HG03439 (cell line): ENCODE measurements at regions not wholly inside any gene's neighbourhood (a gene's known extent, or its start where the extent isn't known, plus 50 kb on each side); places are given as distances from the start of the nearest gene placed in this dataset.
"Not testable (repeated sequence)": the region's sequence is repeated elsewhere in the genome, so short reads cannot be mapped to it uniquely, and the experiment has no call there.

Experiments
- ATAC-seq: cut with Tn5 transposase; IDR thresholded peaks from one replicate; pipeline ENCODE4 v1.9.1; 2021; ENCODE audit warnings: mild to moderate bottlenecking, moderate library complexity; ENCODE audit not compliant: unreplicated experiment

GRCh38 chr10:2401459-2401858 lies 664.1 kb upstream of the ADARB2 start:
- ATAC-seq, result no peak

GRCh38 chr10:2399482-2399881 lies 662.2 kb upstream of the ADARB2 start:
- ATAC-seq, result no peak

DNA sequence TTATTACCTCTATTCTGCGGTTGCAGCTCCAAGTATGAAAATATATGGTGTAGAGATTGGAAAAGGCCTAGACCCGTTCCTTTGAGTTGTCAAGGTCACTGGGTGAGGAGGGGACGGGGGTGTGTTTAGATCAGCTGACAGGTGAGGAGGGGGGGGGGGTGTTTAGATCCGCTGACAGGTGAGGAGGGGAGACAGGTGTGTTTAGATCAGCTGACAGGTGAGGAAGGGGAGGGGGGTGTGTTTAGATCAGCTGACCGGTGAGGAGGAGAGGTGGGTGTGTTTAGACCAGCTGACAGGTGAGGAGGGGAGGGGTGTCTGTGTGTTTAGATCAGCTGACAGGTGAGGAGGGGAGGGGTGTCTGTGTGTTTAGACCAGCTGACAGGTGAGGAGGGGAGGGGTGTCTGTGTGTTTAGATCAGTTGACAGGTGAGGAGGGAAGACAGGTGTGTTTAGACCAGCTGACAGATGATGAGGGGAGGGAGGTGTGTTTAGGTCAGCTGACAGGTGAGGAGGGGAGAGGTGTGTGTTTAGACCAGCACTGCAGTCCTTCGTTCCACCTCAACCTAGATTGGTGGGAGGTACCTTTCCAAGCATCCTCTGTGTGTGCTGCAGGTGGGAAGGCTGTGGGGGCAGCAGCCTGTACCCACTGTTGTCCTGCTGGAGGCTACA lies 655.0 kb upstream of the ADARB2 start:
- ATAC-seq, result no peak

- ATAC-seq, result no peak
Observed at GRCh38 chr10:2387672-2388071, 650.3 kb upstream of the ADARB2 start.

- ATAC-seq, result no peak
Observed at GRCh38 chr10:2387261-2387660, 649.9 kb upstream of the ADARB2 start.

GRCh38 chr10:2380218-2380617 lies 642.9 kb upstream of the ADARB2 start:
- no peak for ATAC-seq

GRCh38 chr10:2367083-2367482 lies 629.8 kb upstream of the ADARB2 start:
- no peak for ATAC-seq

GRCh38 chr10:2366264-2366931 lies 629.1 kb upstream of the ADARB2 start:
- ATAC-seq, result no peak

GRCh38 chr10:2362331-2362730 lies 625.0 kb upstream of the ADARB2 start:
- no peak for ATAC-seq

DNA sequence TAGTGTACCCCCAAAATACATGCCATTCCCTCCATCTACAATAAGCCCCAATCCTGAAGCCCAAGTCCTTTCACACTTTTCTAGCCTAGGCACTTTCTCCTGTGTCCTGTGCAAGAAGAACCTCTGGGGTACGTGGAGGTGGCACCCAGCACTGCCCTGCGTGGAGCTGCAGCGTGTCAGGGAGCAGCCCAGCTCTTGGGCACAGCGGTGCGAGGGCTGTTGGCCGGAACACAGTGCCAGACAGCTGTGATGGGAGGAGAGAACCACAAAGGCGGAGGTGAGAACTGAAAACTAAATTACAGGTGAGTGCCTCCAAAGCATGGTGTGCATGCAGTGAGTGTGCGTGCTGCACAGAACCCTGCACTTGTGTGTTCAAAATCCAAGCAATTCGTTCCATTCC lies 621.3 kb upstream of the ADARB2 start:
- ATAC-seq, result no peak

DNA sequence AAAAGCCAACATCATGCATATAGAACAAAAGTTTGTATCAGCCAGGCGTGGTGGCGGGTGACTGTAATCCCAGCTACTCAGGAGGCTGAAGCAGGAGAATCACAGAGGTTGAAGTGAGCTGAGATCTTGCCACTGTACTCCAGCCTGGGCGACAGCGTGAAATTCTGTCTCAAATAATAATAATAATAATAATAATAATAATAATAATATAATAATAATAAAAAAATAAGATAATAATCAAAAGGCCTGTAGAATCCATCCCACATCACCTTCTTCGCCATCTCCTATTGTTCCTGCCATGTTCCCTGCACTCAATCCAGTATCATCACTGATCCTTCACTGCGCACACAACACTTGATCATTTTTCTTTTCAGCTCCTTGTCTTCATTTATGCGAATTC lies 619.3 kb upstream of the ADARB2 start:
- ATAC-seq, result no peak

DNA sequence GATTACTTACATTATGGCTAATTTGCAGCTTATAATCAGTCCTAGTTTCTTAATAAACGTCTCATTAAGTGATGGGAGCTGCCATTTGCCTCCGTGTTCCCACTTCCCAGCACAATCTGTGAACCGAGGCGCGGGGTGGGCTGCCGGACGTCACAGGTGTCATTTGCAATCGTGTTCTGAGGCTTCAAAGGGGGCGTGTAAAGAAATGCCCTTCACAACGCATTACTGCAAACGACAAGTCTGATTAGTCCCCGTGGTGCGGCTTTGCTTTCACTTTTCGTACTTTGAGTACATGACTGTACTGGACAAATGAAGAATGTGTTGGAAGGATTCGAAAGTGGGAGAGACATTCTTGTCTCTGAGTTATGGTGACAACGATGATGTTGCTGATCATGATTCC lies 614.2 kb upstream of the ADARB2 start:
- ATAC-seq, result no peak

DNA sequence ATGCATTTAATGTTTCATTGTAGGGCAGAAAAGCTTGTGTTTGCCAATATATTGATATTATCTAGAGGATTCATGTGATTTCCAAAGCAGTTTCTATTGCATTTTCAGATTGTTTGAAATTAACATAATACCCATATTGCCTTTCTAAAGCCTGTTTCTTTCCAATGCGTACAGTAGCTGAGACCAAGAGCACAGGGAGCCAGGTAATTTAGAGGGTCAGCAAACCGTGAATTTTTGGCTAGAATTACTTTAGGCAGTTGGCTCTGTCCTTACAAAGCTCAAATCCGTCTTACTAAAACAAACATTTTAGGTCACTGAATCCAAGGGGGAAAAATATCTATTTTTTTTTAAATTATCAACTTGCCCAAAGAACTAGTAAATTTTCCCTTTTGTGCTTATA lies 604.9 kb upstream of the ADARB2 start:
- ATAC-seq, result no peak

- no peak for ATAC-seq
Observed at GRCh38 chr10:2340831-2341647, 603.7 kb upstream of the ADARB2 start.

DNA sequence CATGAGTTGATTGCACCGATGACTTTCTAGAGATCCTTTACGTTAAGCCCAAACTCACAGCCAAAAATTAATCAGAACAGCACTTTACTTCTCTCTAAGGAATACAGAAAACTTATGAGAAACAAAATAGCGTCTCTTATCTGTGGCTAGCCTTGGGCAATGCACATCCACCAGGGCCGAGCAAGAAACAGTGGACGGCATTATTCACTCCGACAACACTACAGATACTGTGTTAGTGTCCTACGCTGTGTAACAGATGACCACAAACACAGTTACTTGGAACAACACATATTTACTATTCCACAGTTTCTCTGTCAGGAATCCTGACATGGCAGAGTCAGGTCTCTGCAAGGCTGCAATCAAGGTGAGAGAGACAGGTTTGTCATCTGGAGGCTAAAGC lies 598.3 kb upstream of the ADARB2 start:
- no peak for ATAC-seq

DNA sequence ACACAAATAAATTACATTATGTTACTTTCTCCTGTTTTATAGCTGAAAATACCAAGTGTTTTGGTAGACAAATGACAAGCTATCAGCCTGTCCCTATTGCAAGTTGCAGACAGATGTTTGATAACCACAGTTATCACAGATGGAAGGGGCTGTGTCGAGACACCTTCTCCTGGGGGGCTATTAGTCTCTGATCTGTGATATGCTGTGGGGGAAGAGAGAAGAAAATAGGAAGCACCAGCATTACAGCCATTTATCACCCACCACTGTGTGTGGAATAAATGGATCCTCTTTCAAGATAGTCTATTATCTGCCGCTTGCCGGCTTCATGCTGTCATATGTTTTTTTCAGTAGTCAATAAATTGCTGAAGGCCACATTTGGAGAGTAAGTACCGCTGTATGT lies 597.2 kb upstream of the ADARB2 start:
- no peak for ATAC-seq

GRCh38 chr10:2329082-2329481 lies 591.8 kb upstream of the ADARB2 start:
- ATAC-seq, result no peak

DNA sequence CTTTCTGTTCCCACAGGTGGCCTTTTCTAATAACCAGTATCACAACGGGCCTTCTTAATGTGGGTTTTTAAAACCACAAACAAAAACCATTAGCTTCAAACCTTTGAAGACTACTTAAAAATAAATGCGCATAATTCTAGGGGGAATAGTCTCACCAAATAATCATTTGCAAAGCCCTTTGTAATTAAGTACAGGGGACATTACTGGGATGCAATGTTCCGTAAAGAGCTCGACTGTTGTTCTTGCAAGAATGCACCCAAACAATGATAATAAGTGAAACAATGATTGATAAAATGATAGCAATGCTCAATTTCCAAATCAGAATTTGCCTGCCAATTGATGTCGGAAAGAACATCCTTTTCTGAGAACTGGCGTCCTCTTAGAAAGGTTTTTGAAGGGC lies 589.1 kb upstream of the ADARB2 start:
- no peak for ATAC-seq

DNA sequence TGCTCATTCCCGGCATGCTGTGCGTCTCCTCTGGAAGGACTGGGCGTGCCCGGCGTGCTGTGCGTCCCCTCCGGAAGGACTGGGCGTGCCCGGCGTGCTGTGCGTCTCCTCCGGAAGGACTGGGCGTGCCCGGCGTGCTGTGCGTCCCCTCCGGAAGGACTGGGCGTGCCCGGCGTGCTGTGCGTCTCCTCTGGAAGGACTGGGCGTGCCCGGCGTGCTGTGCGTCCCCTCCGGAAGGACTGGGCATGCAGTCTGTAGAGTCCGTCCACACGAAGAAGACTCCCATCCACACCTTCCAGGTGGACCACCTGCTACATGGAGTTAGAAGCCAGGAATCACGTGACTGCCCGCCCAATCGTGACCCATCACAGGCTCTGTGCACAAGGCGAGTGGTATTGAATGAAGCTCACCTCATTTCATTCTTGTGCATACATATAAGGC lies 577.7 kb upstream of the ADARB2 start:
- not testable (repeated sequence) for ATAC-seq

GRCh38 chr10:2306081-2306480 lies 568.8 kb upstream of the ADARB2 start:
- no peak for ATAC-seq

- ATAC-seq, result no peak
Observed at GRCh38 chr10:2303169-2303568, 565.8 kb upstream of the ADARB2 start.

DNA sequence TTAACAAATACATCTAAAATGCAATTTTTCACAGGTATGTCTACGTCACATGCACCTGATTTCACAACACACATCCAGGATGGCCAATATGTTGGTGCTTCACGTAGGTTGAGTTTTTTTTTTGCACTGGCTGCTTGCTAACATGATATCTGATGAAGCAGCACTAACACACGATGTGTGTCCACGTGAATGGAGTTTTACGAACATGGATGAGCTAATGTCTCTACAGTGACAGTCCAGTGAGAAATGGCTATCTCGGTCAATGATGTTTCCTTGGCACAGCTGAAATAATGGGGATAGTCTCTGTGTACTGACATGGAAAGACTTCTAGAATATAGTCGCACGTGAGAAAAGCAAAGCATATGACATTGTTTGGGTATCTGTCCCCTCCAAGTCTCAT lies 563.9 kb upstream of the ADARB2 start:
- ATAC-seq, result no peak
